Type B pancreatic cell (in vitro differentiated cells): ENCODE measurements at regions not wholly inside any gene's neighbourhood (a gene's known extent, or its start where the extent isn't known, plus 50 kb on each side); places are given as distances from the start of the nearest gene placed in this dataset.

Experiments used
- DNase-seq: peaks from one replicate; pipeline ENCODE4 v3.0.0; 2021; ENCODE audit warnings: mixed read lengths; ENCODE audit not compliant: unreplicated experiment; ENCODE audit errors: extremely low spot score
- H3K27ac Mint-ChIP-seq: 2 replicates; pipeline ENCODE4 v1.8.0; 2021; ENCODE audit warnings: mild to moderate bottlenecking, mixed read lengths
- H3K27me3 Mint-ChIP-seq: 2 replicates; pipeline ENCODE4 v1.8.0; 2021; ENCODE audit warnings: mixed read lengths
- H3K36me3 Mint-ChIP-seq: 2 replicates; pipeline ENCODE4 v1.8.0; 2021; ENCODE audit warnings: mixed read lengths
- H3K4me1 Mint-ChIP-seq: one replicate; pipeline ENCODE4 v1.8.0; 2021; ENCODE audit warnings: mixed read lengths; ENCODE audit not compliant: unreplicated experiment
- H3K4me3 Mint-ChIP-seq: 2 replicates; pipeline ENCODE4 v1.8.0; 2021; ENCODE audit warnings: mild to moderate bottlenecking, mixed read lengths
- H3K9me3 Mint-ChIP-seq: 2 replicates; pipeline ENCODE4 v1.8.0; 2021; ENCODE audit warnings: mixed read lengths
- CTCF ChIP-seq: fragments of 200-600 bp; sonication (generic); conservative IDR thresholded peaks from 2 replicates; pipeline ENCODE4 v1.5.0; 2021; ENCODE audit warnings: antibody characterized with exemption, mild to moderate bottlenecking

- Mint-ChIP-seq H3K4me3 (no peak overlapping the region), H3K27me3 (peaks cover 5% of the 10 kb centered on the region), H3K36me3 (no peaks in the 10 kb centered on the region), H3K4me1 (no peaks in the 10 kb centered on the region), H3K27ac (no peak overlapping the region), H3K9me3 (peaks cover 9% of the 10 kb centered on the region)
- no peak for TF ChIP-seq CTCF
- DNase-seq: no peak
Observed at GRCh38 chr7:156510966-156511365, 129.6 kb upstream of the RNF32 start.

- Mint-ChIP-seq H3K27me3 (no peaks in the 10 kb centered on the region), H3K9me3 (peaks cover 9% of the 10 kb centered on the region), H3K4me1 (no peaks in the 10 kb centered on the region), H3K4me3 (no peak overlapping the region), H3K36me3 (no peaks in the 10 kb centered on the region), H3K27ac (no peak overlapping the region)
- DNase-seq: no peak
- TF ChIP-seq CTCF: no peak
Observed at GRCh38 chr7:156509216-156509615, 131.4 kb upstream of the RNF32 start.

- H3K27me3 Mint-ChIP-seq: no peaks in the 10 kb centered on the region
- H3K9me3 Mint-ChIP-seq: peaks cover 3% of the 10 kb centered on the region
- no peaks in the 10 kb centered on the region for H3K36me3 Mint-ChIP-seq
- H3K4me3 Mint-ChIP-seq: no peak overlapping the region
- no peaks in the 10 kb centered on the region for H3K4me1 Mint-ChIP-seq
- H3K27ac Mint-ChIP-seq: no peak overlapping the region
- no peak for TF ChIP-seq CTCF
- DNase-seq: no peak
Observed at GRCh38 chr7:156505876-156506275, 134.7 kb upstream of the RNF32 start.

- H3K36me3 Mint-ChIP-seq: no peaks in the 10 kb centered on the region
- TF ChIP-seq CTCF: no peak
- no peak overlapping the region for H3K27ac Mint-ChIP-seq
- no peaks in the 10 kb centered on the region for H3K4me1 Mint-ChIP-seq
- H3K4me3 Mint-ChIP-seq: no peak overlapping the region
- DNase-seq: no peak
- H3K27me3 Mint-ChIP-seq: no peaks in the 10 kb centered on the region
- no peaks in the 10 kb centered on the region for H3K9me3 Mint-ChIP-seq
Observed at GRCh38 chr7:156504687-156505545, 135.7 kb upstream of the RNF32 start.

GRCh38 chr7:156504006-156504405 lies 136.6 kb upstream of the RNF32 start:
- H3K27me3 Mint-ChIP-seq: no peaks in the 10 kb centered on the region
- DNase-seq: no peak

More at GRCh38 chr7:156504006-156504405, 136.6 kb upstream of the RNF32 start:
- Mint-ChIP-seq H3K27ac (no peak overlapping the region), H3K36me3 (no peaks in the 10 kb centered on the region), H3K9me3 (no peaks in the 10 kb centered on the region), H3K4me1 (no peaks in the 10 kb centered on the region), H3K4me3 (no peak overlapping the region)
- no peak for TF ChIP-seq CTCF
